ENCODE measurements at regions not wholly inside any gene's neighbourhood (a gene's known extent, or its start where the extent isn't known, plus 50 kb on each side); places are given as distances from the start of the nearest gene placed in this dataset.

- no peaks in the 10 kb centered on the region for H3K36me3 ChIP-seq
- no peak for TF ChIP-seq CTCF (IDR thresholded peaks at IDR 0.05)
- TF ChIP-seq POLR2AphosphoS5 (IDR thresholded peaks at IDR 0.05): no peak
- TF ChIP-seq EP300 (IDR thresholded peaks at IDR 0.05): no peak
- no peak for TF ChIP-seq POLR2A (IDR thresholded peaks at IDR 0.05)
- no peaks in the 10 kb centered on the region for H3K9me3 ChIP-seq
- H3K27me3 ChIP-seq: no peaks in the 10 kb centered on the region
- no peak overlapping the region for H3K27ac ChIP-seq
- no peak overlapping the region for H3K4me3 ChIP-seq
- intact Hi-C loops (cut with DNase I): no loop called here
- DNase-seq: no peak
- WGBS, 2 donors: 91 to 94% methylated on average over 3 of the region's 3 CpGs
- H3K4me1 ChIP-seq: no peaks in the 10 kb centered on the region
These were observed 701.9 kb downstream of the EDEM1 start for GRCh38 chr3:5889374-5889773.

- no peak for DNase-seq
- 67 to 70% methylated on average over 4 of the region's 4 CpGs for WGBS, 2 donors
- Histone ChIP-seq H3K27me3 (no peaks in the 10 kb centered on the region), H3K4me3 (no peak overlapping the region), H3K9me3 (no peaks in the 10 kb centered on the region), H3K27ac (no peak overlapping the region), H3K4me1 (no peaks in the 10 kb centered on the region), H3K36me3 (no peaks in the 10 kb centered on the region)
- TF ChIP-seq POLR2A (IDR thresholded peaks at IDR 0.05): no peak
- no peak for TF ChIP-seq POLR2AphosphoS5 (IDR thresholded peaks at IDR 0.05)
- TF ChIP-seq CTCF (IDR thresholded peaks at IDR 0.05): no peak
- TF ChIP-seq EP300 (IDR thresholded peaks at IDR 0.05): no peak
- intact Hi-C loops (cut with DNase I): no loop called here
These were observed 704.2 kb downstream of the EDEM1 start for GRCh38 chr3:5891711-5892110.

GRCh38 chr3:5898106-5898505 lies 710.6 kb downstream of the EDEM1 start:
- Histone ChIP-seq H3K9me3 (no peaks in the 10 kb centered on the region), H3K4me1 (no peaks in the 10 kb centered on the region), H3K36me3 (no peaks in the 10 kb centered on the region), H3K27me3 (no peaks in the 10 kb centered on the region), H3K4me3 (no peak overlapping the region), H3K27ac (no peak overlapping the region)
- intact Hi-C loops (cut with DNase I): no loop called here
- DNase-seq: no peak
- WGBS, 2 donors: 57 to 81% methylated on average over 2 of the region's 2 CpGs
- no peak for TF ChIP-seq EP300 (IDR thresholded peaks at IDR 0.05)
- no peak for TF ChIP-seq POLR2A (IDR thresholded peaks at IDR 0.05)
- no peak for TF ChIP-seq CTCF (IDR thresholded peaks at IDR 0.05)
- no peak for TF ChIP-seq POLR2AphosphoS5 (IDR thresholded peaks at IDR 0.05)

GRCh38 chr3:5899014-5899761 lies 711.7 kb downstream of the EDEM1 start:
- intact Hi-C loops (cut with DNase I): no loop called here
- 73 to 79% methylated on average over 3 of the region's 3 CpGs for WGBS, 2 donors

More at GRCh38 chr3:5899014-5899761, 711.7 kb downstream of the EDEM1 start:
- no peak for DNase-seq
- Histone ChIP-seq H3K4me3 (no peak overlapping the region), H3K36me3 (no peaks in the 10 kb centered on the region), H3K27ac (no peak overlapping the region), H3K27me3 (no peaks in the 10 kb centered on the region), H3K9me3 (no peaks in the 10 kb centered on the region), H3K4me1 (no peaks in the 10 kb centered on the region)
- TF ChIP-seq POLR2AphosphoS5 (IDR thresholded peaks at IDR 0.05) (no peak), EP300 (IDR thresholded peaks at IDR 0.05) (no peak), CTCF (IDR thresholded peaks at IDR 0.05) (no peak), POLR2A (IDR thresholded peaks at IDR 0.05) (no peak)
